ENCODE measurements at regions not wholly inside any gene's neighbourhood (a gene's known extent, or its start where the extent isn't known, plus 50 kb on each side); places are given as distances from the start of the nearest gene placed in this dataset.

DNA sequence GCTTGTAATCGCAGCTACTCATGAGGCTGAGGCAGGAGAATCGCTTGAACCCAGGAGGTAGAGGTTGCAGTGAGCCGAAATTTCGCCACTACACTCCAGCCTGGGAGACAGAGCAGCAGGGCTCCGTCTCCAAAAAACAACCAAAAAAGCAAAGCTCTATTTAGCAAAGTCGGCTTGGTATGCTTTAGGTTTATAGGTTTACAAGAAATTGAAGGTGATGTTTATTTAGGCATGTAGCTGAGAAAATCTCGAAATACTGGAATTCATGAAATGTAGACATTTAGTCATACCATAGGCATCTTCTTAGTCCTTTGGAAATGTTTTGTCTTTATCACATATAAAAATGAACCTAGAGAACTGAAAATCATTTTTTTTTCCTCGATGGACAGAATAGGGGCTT is 453.8 kb upstream of the ANKRD30A start:
- TF ChIP-seq, protein P1, sequence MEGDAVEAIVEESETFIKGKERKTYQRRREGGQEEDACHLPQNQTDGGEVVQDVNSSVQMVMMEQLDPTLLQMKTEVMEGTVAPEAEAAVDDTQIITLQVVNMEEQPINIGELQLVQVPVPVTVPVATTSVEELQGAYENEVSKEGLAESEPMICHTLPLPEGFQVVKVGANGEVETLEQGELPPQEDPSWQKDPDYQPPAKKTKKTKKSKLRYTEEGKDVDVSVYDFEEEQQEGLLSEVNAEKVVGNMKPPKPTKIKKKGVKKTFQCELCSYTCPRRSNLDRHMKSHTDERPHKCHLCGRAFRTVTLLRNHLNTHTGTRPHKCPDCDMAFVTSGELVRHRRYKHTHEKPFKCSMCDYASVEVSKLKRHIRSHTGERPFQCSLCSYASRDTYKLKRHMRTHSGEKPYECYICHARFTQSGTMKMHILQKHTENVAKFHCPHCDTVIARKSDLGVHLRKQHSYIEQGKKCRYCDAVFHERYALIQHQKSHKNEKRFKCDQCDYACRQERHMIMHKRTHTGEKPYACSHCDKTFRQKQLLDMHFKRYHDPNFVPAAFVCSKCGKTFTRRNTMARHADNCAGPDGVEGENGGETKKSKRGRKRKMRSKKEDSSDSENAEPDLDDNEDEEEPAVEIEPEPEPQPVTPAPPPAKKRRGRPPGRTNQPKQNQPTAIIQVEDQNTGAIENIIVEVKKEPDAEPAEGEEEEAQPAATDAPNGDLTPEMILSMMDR (IDR thresholded peaks at IDR 0.05 in 4 of 5, conservative IDR thresholded peaks at IDR 0.05 in 1 of 5), result no peak
- no peak for TF ChIP-seq POLR2A (IDR thresholded peaks at IDR 0.05)

Data from gastrocnemius medialis (tissue), 4 donors.